Epithelial cell of esophagus (primary cell): ENCODE measurements at regions not wholly inside any gene's neighbourhood (a gene's known extent, or its start where the extent isn't known, plus 50 kb on each side); places are given as distances from the start of the nearest gene placed in this dataset.

ENCODE experiments used
- DNase-seq: peaks from one replicate; pipeline ENCODE4 v3.0.0; 2010; ENCODE audit warnings: low read depth
- H3K4me3 ChIP-seq: 2 replicates; pipeline ENCODE4 v1.5.1; 2011; ENCODE audit warnings: mild to moderate bottlenecking, low read length, control low read depth
- TF ChIP-seq, protein P1 (sequence below): IDR thresholded peaks from 2 replicates; pipeline ENCODE4 v1.5.1; 2011; ENCODE audit warnings: low read depth, mild to moderate bottlenecking, low read length, control low read depth, inconsistent platforms; ENCODE audit not compliant: insufficient read depth; ENCODE audit errors: missing control alignments

DNA sequence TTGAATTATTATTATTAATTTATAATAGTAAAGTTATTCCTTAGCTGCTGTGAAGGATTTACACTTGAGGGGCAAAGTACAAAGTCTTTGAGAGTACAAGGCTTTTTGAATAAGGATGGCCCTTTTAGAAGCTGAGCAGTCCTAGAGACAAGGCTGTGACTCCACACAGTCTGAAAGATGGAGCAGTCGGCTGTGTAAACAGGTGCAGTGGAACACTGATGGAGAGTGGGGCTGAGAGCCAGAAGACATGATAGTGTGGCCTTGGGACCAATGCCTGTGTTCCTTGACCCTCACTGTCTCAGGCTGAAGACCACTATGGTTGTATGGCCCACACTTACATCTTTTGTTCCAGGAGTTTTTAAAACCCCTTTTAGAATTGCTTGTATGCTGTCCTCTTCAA is 311.2 kb upstream of the PHF14 start:
- TF ChIP-seq, protein P1, sequence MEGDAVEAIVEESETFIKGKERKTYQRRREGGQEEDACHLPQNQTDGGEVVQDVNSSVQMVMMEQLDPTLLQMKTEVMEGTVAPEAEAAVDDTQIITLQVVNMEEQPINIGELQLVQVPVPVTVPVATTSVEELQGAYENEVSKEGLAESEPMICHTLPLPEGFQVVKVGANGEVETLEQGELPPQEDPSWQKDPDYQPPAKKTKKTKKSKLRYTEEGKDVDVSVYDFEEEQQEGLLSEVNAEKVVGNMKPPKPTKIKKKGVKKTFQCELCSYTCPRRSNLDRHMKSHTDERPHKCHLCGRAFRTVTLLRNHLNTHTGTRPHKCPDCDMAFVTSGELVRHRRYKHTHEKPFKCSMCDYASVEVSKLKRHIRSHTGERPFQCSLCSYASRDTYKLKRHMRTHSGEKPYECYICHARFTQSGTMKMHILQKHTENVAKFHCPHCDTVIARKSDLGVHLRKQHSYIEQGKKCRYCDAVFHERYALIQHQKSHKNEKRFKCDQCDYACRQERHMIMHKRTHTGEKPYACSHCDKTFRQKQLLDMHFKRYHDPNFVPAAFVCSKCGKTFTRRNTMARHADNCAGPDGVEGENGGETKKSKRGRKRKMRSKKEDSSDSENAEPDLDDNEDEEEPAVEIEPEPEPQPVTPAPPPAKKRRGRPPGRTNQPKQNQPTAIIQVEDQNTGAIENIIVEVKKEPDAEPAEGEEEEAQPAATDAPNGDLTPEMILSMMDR: no peak

DNA sequence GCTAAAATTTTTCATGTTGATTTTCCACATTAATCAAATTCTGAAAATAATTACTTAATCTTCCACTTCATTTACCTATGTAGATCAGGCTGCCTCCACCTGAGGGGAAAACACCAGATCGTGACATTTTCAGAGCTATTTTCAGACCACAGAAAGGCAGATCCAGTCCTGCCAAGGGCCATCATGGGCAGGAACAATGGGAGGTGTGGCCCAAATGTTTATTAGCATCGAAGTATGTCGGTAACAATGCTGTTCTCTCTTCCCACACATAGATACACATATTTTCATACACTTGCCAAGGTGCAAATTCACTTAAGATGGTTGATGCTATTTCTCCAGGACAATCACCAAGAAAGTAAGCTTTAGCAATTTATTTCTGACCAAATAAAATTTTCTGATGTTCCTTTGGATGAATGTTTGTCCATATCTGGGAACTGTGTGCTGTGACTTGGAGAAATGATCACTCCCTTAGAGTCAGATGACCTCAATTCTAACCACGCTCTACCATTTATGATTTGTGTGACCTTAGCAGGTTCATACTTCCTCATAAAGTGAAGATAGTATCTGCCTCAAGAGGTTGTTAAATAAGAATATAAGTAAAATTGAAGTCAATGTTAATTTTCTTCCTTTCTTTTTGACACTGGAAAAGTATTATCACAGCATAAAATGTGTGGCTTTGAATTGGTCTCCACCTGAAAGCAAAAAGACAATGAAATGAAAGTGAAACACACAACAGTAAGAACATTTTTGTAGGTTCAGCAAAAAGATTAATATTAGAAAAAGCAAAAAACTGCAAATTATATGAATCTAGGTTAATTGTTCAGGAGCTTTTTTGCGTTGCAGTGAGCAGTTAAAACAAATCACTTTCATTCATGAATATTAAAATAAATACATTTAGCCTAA is 310.4 kb upstream of the PHF14 start:
- TF ChIP-seq, protein P1: no peak
- no peak for DNase-seq

More for the DNA sequence above, 311.2 kb upstream of the PHF14 start:
- no peak for DNase-seq
- H3K4me3 ChIP-seq: no peak overlapping the region

DNA sequence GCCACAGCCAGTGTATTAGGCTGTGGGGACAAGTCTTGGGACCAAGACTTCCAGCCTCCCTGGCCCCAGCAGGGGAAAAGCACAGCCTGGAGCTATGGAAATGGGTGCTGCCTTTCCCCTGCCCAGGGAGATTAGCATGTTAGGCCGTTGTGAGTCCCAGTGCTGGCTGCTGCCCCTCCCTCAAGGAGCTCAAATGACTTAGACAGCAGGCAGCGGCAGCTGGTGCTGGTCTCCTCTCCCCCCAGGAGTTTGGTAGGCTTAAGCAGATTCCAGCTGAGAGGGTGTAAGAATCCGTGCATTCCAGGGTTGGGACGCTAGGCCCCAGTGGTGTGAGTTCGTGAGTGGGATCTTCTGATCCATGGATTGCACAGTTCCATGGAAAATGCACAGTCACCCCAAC is 301.5 kb upstream of the PHF14 start:
- TF ChIP-seq, protein P1: no peak
- DNase-seq: no peak

More for the DNA sequence above, 310.4 kb upstream of the PHF14 start:
- H3K4me3 ChIP-seq: no peak overlapping the region

DNA sequence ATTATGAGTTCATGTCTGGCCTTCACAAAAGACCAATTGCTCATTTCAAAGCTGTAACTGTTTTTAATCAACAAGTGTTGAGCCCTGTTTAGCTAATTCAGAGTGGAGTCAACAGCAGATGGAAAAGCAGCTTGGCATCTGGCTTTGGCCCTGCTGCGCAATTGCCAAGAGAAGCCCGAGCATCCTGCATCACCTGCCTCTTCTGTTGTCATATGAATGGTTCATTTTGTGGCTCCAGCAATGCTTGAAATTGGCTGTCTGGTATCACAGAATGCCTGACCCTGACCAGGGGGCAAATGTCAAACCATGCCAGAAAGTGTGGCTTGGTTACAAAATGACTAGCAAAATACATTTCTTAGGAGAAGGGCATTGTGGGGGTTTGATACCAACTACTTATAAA is 296.5 kb upstream of the PHF14 start:
- no peak overlapping the region for H3K4me3 ChIP-seq
- TF ChIP-seq, protein P1: no peak
- DNase-seq: no peak

More for the DNA sequence above, 301.5 kb upstream of the PHF14 start:
- no peak overlapping the region for H3K4me3 ChIP-seq

DNA sequence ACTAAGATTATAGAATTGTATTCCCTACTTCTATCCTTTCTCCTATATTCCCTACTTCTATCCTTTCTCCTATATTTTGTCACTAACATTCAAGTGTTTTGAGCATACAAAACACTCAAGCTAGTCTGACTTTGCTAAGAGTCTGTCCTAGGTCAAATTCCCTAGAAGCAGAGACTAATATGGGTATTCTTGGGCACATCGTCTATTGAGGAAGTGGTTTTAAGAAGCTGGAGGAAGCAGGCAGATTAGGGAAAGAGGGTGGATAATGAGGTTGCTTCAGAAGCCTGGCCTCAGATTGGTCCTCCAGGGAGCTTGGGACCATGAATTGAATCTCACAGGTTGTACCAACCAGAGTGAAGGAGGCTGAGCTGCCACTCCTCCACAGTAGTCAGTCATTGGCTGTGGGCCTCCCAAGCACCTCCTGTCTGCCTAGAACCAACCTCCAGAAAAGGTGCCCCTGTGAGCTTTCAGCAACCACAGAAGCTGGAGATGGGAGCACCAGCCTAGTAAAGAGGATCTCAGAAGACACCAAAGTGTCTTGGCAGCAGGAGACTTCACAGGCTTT is 295.9 kb upstream of the PHF14 start:
- no peak for DNase-seq
- TF ChIP-seq, protein P1: no peak
- H3K4me3 ChIP-seq: no peak overlapping the region

DNA sequence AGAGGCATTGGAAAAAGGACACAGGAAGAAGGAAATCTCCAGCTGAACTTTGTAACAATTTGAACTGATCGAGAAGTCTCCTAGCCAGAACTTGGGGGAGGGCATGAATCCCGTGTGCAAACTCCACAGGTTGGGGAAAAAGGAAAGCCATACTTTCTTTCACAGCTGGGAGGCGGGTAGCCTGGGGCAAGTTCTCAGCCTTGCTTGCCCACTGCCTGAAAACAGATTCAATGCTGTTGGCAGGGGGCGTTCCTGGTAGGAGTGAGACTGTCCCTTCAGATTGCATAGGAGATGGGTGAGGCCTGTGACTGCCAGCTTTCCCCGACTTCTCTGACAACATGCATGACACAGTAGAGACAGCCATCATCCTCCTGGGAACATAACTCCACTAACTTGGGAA is 289.1 kb upstream of the PHF14 start:
- TF ChIP-seq, protein P1: no peak
- DNase-seq: no peak
- H3K4me3 ChIP-seq: no peak overlapping the region
